HG03354 (cell line): ENCODE measurements at regions not wholly inside any gene's neighbourhood (a gene's known extent, or its start where the extent isn't known, plus 50 kb on each side); places are given as distances from the start of the nearest gene placed in this dataset.
"Not testable (repeated sequence)": the region's sequence is repeated elsewhere in the genome, so short reads cannot be mapped to it uniquely, and the experiment has no call there.

ENCODE experiments used
- ATAC-seq: cut with Tn5 transposase; IDR thresholded peaks from one replicate; pipeline ENCODE4 v1.9.1; 2021; ENCODE audit warnings: mild to moderate bottlenecking; ENCODE audit not compliant: unreplicated experiment, poor library complexity, severe bottlenecking

DNA sequence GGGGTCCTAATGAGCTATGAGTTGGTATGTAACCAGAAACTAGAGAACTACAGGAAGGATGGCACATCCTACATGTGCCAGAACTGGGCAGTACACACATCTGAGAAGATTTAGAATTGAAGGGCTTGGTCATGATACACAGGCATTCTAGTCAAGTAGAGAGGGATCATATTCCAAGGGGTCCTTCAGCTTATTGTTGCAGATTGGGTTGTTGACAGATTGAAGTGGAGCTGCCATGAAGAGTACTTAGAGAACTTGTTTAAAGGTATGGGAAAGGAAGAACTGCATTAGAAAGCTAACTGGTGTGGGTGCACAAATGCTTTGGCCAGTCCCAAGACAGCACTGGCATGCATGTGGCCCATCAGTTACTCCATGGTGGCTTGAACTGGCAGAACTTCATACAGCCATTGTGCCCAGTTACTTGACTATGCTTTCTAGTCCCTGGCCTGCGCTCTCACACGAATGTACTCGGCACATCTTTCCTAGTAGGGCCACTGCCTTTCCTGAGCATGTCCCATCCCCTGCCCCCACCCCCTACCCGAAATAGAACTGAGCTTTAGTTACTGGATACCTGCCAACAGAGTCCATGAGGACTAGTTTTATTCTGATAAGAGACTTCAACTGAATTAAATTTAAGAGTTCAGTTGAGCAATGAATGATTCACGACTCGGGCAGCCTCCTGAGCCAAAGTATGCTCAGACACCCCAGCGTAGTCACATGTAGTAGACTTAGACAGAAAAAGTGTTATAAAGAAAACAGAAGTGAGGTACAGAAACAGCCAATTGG lies 64.0 kb downstream of the CCNG2 start:
- no peak for ATAC-seq

DNA sequence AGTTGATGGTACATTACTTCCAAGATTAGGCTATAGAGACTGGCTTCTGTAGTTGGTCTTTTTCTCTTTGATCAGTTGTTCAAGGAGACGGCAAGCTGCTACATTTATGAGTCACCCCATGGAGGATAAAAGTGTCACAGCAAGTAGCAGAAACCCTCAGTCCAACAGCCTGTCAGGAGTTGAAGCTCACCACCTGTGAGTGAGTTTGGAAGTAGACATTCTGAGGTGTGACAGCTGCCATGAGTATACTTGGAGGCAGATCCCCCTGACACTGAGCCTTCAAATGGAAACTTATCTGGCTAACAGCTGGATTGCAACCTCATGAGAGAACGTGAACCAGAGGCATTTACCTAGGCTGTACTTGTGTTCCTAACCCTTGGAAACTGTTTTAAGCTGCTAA lies 68.0 kb downstream of the CCNG2 start:
- ATAC-seq, result no peak

DNA sequence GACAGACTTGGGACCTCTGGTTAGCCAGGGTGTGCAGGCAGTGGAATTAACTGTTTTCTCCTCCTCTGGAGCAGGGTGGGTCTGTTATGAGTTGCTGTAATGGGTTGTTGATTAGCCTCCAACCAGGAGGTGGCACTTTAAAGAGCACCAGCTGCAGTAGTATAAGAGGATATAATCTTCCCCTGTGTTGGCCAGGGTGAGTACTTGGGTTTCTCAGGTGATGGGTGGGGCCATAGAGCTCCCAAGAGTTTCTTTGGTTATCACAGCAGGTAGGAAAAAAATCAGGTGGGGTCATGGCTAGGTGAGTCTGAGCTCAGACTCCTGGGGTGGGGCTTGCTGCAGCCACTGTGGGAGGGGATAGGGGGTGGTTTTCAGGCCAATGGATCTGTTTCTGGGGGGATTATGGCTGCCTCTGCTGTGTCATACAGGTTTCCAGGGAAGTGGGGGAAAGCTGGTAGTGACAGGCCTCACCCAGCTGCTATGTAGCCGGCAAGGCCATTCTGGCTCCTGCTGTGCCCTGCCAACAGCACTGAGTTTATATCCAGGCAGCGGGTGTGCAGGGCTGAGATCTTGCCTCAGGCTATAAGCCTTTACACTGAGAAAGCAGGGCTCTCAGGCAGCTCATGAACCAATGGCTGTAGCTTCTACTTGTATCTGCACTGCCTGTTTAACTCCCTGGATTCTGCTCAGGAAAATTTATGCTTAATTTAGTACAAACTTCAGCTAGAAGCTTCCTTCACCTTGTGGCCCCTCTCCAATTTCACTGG lies 70.1 kb downstream of the CCNG2 start:
- no peak for ATAC-seq

DNA sequence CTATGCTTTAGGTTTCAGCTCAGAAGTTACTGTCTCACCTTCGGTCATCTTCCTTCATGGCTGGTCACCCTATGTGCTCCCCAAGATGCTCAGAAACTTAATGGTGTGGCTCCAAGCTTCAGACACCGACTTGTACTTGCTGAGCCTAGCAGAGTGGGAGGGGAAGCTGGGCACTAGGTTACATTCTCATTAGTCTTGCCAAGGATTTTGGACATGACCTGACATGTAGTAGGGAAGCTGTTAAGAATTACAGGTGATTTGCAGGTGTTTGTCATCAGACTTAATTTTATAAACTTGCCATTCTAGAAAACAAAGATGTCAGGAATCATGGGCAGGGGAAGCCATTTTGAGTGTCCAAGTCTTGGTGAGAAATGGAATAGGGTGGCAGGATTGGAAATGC lies 72.4 kb downstream of the CCNG2 start:
- ATAC-seq, result no peak

DNA sequence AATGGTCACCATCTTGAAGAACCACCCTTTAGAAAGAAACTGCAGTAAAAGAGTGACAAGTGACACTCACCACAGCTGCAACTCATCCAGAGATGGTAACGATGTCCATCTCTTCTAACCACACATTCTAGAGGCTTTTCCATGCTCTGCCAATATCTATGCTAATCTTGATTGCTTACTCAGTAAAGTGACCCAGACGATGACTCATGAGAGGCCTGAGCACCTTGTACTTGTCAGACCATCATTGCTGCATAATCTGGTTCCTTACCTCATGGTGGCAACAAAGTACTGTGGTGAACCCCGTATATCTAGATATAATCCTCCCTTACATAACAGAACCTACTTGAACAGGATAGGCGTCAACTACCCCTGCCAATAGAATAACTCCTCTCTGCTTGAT lies 75.6 kb downstream of the CCNG2 start:
- ATAC-seq, result no peak

DNA sequence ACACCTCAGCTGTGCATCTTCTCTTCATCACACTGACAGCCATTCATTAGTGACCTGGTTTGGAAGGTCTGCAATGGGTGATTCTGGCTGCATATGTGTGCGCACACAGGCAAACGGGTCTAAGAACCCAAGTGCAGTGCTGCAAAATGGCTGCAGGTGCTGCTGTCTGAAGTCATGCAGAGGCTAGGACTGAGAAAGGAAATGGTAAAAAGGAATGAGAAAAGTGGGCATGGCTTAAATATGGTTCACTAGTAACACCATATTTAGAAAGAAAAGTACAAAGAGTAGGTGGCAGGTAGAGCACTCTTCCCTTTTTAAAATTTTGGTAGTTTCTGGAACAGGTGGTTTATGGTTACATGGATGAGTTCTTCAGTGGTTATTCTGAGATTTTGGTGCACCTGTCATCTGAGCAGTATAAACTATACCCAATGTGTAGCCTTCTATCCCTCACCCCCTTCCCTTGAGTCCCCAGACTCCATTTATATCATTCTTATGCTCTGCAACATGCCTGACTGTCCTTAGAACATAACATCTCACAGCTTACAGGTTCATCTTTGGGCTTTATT lies 78.4 kb downstream of the CCNG2 start:
- ATAC-seq, result no peak

DNA sequence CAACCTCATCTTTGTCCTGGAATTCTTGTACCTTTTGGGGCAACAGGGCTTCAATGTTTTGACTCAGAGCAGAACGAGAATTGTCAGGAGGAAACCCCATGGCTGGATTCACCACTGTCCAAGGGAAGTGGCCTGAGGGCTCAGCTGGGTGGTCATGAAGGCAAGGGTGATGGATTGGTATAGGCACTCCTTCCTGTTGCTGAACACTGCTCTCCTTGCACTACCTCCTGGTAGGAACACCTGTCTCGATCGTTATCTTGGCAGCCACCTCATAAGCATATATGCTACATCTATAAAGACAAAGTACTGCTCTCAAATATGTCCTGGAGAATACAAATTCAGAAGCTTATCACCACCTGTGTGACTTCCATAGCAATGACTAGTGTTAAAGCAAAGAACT lies 79.8 kb downstream of the CCNG2 start:
- ATAC-seq, result no peak

DNA sequence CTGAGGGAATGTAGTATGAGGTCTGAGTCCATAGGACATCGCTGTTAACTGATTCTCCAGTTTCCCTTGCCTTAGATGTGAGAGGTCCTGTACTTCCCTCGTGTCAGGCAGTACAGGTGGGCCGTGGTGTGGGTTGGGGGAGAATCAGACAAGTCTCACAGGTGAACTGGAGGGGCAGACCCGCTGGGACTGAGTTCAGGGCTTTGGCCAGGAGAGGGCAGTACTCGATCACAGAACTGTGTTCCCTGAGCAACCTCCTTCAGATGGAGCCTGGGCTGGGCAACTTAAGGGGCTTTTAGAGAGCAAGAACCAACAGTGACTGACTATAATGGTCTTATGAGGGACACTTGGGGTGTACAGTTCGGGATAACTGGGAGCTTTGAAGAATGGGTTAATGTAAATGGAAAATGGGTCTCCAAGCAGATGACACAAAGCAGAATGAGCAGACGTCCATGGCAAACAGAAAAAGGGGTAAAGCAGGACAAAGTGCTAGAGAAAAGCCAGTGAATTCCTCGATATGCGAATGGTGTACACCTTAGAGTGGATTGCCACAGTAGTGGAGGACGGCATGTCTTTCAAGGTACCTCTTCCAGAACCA lies 83.6 kb downstream of the CCNG2 start:
- peak; percentile 93 for ATAC-seq

DNA sequence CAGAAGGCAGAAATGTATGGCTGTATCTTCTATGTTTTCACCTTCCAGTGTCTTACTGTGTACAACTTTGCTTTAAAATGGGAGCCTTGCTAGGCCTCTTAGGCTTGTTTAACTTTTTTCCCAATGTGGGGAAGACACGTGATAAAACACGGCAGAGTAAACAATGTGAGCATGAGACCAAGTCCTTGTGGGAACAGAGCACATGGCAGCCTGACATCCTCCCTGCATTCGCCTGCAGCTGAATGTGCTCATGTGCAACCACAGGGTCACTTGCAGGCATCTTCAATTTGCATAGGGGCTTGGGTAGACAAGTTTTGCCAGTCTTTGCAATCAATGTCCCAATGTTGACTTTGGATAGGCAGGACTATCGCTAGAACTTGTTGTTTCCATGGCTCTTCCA lies 91.8 kb downstream of the CCNG2 start:
- ATAC-seq, result no peak

DNA sequence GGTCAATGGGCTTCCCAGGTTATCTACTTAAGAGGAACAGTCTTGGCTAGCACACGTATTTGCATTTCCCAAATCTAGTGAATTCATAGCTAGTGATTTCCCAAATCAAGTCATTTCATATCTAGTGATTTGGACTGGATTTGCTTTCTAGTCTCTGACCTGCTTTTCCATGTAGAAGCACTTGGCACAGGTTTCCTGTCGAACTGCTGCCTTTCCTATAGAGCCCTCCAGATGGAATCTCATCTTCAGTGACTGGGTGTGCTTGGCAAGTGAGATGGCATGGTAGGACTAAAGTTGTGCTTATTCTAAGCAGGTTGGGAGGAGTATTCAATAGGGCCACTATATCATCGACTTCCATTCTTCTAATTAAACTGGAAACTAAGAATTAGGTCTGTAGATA lies 94.7 kb downstream of the CCNG2 start:
- ATAC-seq, result no peak

DNA sequence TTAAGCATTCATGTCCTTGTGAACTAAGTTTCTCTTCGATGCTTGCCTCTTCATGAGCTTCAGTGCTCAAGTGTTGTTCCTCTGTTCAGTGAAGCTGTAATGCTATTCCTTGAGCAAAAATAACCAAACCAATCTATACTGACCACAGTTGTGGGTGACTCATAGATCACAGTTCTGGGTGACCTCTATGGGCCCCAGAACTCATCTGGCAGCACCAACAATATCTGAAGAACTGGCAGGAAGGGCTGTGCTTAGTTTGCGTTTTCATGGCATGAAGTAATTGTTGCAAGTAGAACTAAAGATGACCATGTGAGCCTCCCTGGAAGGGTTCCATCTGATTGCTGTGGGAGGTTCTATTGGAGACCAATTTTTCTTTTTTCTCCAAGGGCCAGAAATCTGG lies 106.2 kb downstream of the CCNG2 start:
- ATAC-seq, result no peak

DNA sequence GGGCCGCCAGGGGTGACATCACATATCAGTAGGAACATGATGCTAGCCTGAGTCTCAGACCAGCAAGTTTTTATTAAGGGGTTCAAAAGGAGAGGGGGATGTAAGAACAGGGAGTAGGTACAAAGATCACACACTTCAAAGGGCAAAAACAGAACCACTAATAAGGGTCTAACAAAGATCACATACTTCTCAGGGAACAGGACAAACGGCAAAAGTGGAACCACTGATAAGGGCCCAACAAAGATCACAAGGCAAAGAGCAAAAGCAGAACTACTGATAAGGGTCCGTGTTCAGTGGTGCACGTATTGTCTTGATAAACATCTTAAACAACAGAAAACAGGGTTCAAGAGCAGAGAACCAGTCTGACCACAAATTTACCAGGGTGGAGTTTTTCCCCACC lies 107.0 kb downstream of the CCNG2 start:
- not testable (repeated sequence) for ATAC-seq

DNA sequence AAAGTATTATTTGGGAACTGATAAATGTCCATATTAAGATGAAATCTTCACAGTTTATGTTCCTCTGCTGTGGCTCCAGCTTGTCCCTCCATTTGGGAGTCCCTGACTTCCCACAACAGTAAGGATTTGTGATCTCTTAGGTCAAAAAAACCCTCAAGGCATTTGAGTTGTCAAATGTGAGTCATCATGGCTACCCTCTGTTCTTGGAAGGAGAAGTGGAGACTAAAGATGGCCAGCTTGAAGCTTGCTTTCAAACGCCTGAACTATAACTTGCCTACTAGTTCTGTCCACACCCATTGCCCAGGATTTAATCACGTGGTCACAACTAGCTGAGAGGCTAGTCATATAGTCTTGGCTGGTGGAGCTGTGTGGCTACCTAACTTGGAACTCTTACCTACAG lies 107.8 kb downstream of the CCNG2 start:
- ATAC-seq, result no peak

DNA sequence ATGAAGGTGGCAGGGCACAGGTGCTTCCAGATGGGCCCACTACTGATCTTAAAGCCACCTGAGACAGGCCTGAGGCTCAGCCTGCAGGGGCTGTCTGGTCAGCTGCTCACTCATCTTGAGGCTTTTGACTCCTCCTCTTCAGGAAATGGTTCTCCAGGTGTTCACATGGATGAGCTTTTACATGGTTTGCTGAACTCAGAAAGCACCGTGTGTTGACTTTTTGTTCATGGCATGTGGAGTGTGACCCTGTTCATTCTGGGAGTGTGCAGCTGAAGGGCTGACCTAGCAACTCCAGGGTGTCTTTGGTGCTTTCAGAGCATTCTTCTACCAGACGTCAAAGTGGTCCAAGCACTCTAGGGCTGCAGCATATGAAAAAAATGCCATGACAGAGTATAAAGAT lies 111.1 kb downstream of the CCNG2 start:
- ATAC-seq, result no peak

DNA sequence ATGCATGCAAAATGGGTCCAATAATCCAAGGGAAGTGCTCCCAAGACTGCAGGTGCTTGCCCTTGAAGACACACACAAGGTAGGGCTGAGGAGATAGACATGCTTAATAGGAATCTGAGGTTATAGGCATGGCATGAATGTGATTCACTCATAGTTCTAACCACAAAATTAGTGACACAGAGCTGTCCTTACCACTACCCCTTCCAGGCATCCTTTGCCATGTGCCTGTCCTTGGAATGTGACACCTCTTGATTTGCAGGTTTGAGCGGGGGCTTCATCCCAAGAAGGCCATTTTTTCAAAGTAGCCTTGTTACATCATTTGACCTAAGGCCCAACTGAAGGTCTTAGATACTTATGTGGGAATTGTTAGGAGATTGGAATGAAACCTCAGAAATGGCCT lies 112.5 kb downstream of the CCNG2 start:
- no peak for ATAC-seq

DNA sequence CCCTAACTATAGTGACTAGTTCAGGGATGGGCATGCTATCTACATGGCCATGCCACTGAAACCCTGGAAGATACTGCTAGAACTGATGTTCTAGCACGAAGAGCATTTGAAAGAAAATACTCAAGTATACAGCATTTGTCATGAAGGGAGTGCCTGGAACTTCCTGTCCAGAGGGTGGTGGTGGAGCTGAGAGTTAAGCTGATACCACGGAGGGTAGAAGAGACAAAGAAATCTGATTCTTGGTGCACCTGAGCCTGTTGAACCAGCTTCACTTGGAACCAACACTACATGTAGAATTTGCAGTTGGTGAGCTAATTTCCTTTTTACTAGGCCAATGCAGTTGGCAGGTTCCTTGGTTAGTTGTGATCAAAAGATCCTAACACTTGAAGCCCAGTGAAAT lies 116.4 kb downstream of the CCNG2 start:
- no peak for ATAC-seq

DNA sequence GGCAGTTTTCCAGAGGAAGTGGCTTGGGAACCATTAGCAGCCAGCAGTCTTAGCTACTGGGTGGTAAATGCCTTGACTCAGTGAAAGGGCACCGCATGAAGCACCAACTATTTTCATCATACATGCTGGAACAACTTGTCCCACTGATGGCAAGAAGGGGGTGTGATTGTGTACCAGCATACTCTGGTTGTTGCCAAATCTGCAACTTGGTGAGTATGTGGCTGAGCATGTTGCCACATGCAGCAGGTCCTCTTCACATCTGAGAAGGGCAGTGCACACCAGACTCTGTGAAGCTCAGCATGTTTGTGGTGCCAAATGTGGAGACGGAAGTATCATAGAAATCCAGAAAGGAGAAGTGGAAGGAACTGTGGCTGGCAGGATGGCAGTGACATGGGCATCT lies 122.1 kb downstream of the CCNG2 start:
- ATAC-seq, result not testable (repeated sequence)

DNA sequence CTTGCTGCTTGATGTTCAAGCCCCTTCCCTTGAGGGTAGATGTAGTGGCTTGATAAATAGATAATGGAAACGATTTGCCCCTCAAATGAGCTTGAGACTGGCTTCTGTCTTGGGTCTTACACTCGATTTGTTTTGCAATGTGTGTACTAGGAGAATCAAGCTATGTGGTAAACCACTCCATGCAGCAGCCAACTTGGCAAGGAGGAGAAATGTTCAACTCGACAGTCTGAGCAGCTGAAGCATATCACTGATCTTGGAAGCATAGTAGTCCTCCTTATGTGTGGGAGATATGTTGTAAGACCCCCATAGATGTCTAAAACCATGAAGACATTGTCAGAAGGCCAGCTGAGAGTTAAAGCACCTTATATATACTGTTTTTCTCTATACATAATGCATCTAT lies 125.3 kb downstream of the CCNG2 start:
- ATAC-seq, result no peak

DNA sequence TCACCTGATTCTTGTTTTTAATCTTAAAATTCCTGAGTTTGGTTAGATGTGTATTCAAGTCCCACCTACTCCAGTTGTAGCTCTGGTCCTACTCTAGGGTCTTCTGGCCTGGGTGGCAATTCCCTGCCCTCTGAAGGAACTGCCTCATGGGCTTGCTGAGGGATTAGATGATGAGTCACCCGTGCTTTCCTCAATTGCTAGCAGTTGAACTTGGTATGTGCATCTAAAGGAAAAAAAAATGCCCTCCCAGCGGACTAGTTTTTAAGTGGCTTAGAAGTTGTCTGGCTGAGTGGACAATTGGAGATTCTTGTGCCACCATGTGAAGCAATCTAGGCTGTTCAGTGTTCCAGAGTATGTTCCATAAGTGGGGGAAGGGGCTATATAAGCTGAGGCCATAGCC lies 127.0 kb downstream of the CCNG2 start:
- ATAC-seq, result no peak

DNA sequence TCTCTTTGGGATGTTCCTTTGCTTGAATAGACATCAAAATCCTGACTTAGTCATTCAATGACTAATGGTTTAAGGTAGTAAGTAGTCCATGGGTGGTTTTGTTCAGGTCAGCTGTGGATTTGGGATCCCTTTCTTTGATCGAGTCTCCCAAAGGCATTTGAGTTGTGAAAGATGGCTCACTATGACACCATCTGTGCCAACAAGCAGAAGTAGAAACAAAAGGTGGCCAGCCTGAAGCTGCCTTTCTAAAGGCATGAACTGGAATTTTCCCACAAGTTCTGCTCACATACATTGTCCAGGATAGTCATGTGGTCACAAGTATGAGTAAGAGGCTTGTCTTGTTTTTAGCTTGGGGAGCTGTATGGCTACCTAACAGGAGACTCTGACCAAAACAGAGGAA lies 129.9 kb downstream of the CCNG2 start:
- no peak for ATAC-seq

DNA sequence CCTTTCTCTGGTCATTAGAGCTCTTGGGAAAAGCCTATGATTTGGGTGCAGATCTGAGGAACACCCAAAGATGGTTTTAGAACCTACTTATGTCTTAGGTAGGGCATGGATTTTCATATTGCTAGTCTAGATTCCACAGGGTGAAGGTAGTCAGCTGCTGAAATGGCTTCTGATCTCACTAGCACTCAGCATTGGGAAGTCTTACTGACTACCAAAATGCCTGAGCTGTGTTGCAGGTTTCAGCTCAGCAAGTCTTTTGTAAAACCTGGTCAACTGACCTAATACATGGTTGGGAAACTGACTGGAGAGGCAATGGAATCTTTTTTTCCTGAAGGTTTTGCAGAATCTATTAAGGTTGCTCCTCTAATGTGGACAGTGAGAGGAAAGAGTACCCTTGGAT lies 136.4 kb downstream of the CCNG2 start:
- no peak for ATAC-seq
